HG03280 (cell line): ENCODE measurements at regions not wholly inside any gene's neighbourhood (a gene's known extent, or its start where the extent isn't known, plus 50 kb on each side); places are given as distances from the start of the nearest gene placed in this dataset.

Experiments
- ATAC-seq: cut with Tn5 transposase; IDR thresholded peaks from one replicate; pipeline ENCODE4 v1.9.1; 2021; ENCODE audit warnings: mild to moderate bottlenecking, moderate library complexity; ENCODE audit not compliant: unreplicated experiment

- no peak for ATAC-seq
These were observed 202.3 kb upstream of the FSTL5 start for GRCh38 chr4:162366146-162366545.

- no peak for ATAC-seq
These were observed 200.9 kb upstream of the FSTL5 start for GRCh38 chr4:162364651-162365050.

DNA sequence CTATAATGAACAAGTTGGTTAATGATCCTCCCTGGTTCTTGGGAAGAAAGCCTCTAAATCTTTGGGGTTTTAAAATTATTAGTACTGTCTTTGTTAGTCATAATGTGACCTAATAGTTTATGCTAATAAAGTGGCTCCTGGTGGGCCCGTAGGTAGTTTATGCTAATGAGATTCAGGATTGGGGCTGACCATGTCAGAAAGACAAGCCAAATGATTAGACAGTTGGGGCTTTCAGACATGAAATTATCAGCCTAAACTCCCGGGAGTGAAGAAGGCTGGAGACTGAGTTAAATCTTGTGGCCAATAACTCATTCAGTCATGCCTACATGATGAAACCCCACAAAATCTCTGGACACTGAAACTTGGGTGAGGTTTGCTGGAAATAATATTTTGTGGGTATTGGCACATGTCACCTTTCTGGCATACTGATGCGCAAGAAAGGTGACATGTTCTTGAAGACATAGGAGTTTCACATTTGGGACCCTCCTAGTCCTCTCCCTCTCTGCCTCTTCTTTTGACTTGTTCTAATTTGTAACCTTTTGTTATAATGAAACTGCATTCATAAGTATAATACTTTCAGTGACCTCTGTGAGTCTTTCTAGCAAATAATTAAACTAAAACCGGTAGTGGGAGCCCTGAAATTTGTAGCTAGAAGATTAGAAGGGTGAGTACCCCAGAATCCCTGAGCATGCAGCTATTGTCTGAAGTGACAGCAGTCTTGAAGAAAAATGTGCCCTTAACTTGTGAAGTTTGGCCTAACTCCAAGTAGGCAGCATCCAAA, 196.8 kb upstream of the FSTL5 start:
- ATAC-seq: no peak

GRCh38 chr4:162356181-162356580, 192.4 kb upstream of the FSTL5 start:
- ATAC-seq: no peak

DNA sequence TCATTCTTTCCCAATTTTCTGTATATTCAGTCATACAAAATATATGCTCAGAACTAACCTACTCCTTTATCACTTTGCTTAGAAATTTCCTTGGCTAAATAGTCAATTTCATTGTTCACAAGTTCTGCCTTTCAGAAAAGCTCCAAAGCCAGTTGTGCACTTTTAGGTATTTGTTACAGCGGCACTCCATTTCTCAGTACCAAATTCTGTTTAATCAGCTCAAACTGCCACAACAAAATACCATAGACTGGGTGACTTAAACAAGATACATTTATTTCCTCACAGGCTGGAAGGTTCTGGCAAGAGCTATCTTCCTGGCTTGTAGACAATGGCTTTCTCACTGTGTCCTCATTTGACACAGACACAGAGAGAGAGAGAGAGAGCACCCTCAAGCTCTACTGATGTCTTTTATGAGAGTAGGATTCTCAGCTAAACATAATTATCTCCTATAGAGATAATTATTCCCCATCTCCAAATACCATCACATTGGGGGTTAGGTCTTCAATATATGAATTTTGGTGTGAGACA, 188.8 kb upstream of the FSTL5 start:
- ATAC-seq: no peak

- no peak for ATAC-seq
These were observed 186.5 kb upstream of the FSTL5 start for GRCh38 chr4:162350331-162350730.

DNA sequence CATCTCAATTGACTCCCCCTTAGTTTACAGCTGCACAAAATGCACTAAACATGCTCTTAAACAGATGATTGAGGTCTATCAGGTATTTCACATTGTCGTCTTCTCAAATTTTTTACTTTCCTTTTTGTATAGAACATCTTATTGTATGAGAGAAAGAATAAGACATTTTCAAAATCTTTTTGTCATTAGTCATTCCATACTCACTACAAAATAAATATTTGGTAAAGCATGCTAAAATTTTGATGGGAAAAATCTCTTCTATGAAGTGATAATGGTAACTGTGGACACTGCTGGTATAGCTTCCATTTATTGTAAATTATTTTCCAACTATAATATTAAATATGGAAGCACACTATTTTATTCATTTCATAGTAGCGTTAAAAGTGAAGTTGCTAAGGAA, 185.6 kb upstream of the FSTL5 start:
- no peak for ATAC-seq

DNA sequence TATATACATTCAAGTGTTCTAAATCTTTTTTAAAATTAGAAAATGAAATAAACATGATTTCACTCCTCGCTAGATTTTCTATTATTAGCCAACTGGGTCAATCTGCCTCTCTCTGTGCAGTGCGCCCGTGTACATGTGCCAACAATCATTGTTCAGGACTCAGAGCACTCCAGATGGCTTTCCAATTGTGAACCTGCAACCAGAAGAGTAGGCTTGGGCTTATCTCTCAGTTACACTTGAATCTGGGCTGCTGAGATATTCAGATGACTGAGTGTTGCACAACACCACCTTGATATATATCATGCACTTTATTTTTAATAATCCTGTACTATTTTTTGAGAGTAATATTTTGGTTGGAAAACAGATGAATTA, 184.0 kb upstream of the FSTL5 start:
- no peak for ATAC-seq

DNA sequence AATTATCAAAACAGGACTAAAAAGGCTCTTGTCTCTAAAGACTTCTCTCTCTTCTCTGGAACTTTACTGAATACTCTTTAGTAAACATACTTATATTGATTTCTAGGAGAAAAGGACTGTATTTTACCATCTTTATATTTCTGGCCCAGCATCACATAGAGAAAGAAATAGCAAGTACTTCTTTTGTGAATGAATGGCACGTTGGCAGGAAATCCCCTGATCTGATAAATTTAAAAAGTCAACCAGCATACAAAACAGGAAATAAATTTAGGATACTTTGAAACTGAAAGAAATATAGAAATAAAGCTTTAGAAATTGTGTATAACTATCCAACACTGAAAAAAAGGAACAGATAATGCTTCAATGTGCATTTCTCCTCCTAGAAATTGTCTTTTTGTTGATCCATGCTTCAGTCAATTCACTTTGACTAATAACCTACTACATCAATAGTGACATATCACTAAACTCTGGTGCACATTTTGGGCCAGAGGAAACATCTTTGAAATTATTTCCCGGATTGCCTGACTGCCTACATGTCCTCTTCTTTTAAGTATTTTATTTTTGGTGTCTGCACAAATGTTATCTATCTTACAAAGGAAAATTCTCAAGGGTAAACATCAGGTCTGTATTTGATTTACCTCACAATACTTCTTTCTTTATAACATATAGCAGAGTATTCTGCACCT, 183.5 kb upstream of the FSTL5 start:
- no peak for ATAC-seq

DNA sequence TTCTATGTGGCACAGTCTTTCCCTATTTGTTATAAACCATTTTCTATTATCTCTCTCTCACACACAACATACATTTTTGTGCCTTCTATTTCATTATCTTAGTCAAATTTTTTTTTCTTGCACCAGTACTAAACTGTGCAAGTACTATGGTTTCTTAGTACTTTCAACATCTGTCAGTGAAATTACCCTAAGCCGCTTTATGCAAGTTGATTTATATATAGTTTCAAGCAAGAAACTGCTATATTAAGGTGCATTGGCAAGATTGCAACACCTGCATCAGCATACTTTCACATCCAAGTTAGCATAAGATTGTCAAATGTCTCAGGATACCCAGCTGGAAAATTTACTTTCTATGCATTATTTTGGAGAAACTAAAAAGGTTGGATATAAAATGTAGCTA, 180.2 kb upstream of the FSTL5 start:
- no peak for ATAC-seq

- no peak for ATAC-seq
These were observed 177.7 kb upstream of the FSTL5 start for GRCh38 chr4:162341533-162341932.

- ATAC-seq: no peak
These were observed 160.1 kb upstream of the FSTL5 start for GRCh38 chr4:162323919-162324318.

DNA sequence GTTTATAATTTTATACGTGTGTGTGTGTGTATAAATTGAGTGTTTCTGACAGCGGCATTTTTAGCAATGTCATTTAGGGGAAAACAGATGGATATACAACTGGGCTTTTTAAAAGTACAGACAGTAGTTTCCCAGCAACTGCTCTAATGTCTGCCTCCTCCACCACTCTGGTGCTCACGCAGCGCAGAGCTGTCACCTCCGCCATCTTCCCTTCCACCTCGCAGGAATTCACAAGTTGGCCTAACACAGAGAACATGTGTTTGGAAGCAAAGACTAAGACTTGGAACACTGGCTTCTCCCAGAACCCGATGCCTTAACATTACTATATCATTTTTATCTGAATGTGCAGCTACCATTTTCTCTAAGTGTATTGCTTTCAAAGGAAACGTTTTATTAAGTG, 158.3 kb upstream of the FSTL5 start:
- no peak for ATAC-seq

DNA sequence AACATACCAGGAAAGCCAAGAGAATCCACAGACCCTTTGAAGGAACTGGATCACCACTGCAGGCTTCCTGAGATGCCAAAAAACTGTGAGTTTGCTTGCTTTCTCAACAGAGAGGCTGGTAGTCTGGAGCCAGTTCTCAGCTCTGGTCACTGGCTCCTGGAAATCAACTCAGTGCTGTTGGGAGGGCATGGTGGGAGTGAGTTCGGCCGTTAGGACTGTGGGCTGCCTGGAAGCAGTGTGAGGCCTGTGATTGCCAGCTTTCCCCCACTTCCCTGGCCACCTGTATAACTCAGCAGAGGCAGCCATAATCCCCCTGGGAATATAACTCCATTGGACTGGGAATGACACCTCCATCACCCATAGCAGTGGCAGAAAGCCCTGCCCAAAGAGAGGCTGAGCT, 122.0 kb upstream of the FSTL5 start:
- no peak for ATAC-seq

GRCh38 chr4:162282684-162283083, 118.9 kb upstream of the FSTL5 start:
- ATAC-seq: no peak

DNA sequence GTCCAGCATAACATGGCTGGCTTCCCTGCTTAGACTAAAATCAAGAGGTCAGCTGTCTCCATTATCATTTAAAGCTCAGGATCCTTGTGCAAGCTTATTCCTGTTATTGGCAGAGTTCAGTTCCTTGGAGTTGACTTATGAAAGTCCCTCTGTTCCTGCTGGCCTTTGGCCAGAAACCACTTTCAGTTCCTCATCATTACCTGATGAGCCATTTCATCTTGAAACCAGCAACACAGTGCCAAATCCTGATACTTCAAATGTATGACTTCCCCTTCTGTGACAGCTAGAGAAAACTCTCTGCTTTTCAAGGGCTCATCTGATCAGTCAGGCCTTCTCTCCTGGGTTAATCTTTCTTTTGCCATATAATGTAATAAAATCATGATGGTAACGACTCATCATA, 110.6 kb upstream of the FSTL5 start:
- peak; percentile 58 for ATAC-seq

DNA sequence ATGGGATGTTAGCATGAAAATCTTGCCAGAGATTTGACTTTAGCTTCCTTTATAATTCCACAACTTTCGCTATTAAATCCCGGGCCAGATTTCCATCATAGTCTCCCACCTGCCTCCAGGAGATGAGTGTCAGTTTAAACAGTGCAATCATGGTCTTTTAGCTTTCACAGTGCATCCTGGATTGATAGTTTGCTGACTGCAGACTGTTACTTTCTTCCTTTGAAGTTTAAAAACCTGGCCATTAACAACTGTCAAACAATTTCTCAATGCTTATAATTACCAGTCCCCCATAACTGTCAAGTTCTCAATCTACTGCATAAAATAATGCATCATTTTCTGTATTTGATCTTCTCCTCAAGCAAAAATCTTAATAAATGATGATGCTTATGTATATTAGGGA, 108.4 kb upstream of the FSTL5 start:
- ATAC-seq: no peak

- no peak for ATAC-seq
These were observed 105.1 kb upstream of the FSTL5 start for GRCh38 chr4:162268911-162269310.

DNA sequence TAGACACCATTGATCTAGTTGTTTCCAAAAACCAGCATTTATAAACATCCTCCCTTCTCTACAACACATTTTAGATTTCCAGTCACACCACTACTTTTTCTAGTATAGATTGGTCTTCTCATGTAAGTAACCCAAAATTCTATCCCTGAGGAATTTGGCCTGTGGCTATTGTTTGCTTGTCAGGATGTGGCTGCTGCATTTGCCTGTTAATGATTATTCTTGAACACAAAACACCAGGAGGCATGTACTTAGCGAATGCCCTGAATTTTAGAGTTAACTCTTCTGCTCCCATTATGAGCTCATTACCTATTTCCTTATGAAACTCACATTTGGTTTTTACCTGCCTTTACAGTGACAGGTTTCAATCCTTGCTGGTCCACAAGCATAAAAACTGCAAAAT, 102.0 kb upstream of the FSTL5 start:
- no peak for ATAC-seq

- no peak for ATAC-seq
These were observed 81.3 kb upstream of the FSTL5 start for GRCh38 chr4:162245051-162245450.

GRCh38 chr4:162241857-162242256, 78.1 kb upstream of the FSTL5 start:
- no peak for ATAC-seq

GRCh38 chr4:162239992-162240769, 76.4 kb upstream of the FSTL5 start:
- no peak for ATAC-seq
